ENCODE measurements at regions not wholly inside any gene's neighbourhood (a gene's known extent, or its start where the extent isn't known, plus 50 kb on each side); places are given as distances from the start of the nearest gene placed in this dataset.

DNA sequence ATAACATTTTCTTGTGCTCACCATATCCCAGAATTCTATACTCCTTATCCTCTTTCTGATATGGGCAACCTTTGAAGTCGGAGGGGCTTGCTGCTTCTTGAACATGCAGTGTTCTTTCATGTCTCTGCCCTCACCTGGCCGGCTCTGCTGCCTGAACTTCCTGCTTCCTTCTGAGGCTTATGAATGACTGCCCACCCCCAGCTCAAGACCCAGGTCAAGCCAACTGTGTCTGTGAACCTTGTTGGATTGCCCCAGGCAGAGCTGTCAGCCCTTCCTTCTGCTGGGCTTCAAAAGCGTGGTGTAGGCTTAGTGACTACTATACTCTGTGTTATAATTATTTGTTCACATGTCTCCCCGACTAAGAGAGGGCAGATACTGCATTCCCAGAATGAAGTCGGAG, 506.5 kb downstream of the HS3ST4 start:
- H3K4me3 ChIP-seq (ENCODE audit: low read depth, poor library complexity, severe bottlenecking): no peak overlapping the region
- WGBS, 2 donors: 33 to 42% methylated on average over 5 of the region's 5 CpGs
- TF ChIP-seq, protein P1, sequence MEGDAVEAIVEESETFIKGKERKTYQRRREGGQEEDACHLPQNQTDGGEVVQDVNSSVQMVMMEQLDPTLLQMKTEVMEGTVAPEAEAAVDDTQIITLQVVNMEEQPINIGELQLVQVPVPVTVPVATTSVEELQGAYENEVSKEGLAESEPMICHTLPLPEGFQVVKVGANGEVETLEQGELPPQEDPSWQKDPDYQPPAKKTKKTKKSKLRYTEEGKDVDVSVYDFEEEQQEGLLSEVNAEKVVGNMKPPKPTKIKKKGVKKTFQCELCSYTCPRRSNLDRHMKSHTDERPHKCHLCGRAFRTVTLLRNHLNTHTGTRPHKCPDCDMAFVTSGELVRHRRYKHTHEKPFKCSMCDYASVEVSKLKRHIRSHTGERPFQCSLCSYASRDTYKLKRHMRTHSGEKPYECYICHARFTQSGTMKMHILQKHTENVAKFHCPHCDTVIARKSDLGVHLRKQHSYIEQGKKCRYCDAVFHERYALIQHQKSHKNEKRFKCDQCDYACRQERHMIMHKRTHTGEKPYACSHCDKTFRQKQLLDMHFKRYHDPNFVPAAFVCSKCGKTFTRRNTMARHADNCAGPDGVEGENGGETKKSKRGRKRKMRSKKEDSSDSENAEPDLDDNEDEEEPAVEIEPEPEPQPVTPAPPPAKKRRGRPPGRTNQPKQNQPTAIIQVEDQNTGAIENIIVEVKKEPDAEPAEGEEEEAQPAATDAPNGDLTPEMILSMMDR (IDR thresholded peaks at IDR 0.05): no peak
- no peak for TF ChIP-seq POLR2A (IDR thresholded peaks at IDR 0.05)
- no peak for DNase-seq (ENCODE audit: low spot score in 2 of 2)
- intact Hi-C loops (cut with DNase I; ENCODE audit: low total_unique reads): no loop called here

DNA sequence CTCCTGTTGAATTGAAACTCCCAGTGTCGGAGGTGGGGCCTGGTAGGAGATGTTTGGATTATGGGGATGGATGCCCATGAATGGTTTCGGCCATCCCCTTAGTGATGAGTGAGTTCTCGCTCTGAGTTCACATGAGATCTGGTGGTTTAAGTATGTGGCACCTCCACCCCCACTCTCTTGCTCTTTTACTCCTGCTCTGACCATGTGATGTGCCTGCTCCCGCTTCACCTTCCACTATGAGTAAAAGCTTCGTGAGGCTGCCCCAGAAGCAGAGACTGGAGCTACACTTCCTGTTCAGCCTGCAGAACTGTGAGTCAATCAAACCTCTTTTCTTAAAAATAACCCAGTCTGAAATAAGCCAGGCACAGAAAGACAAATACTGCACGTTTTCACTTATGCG, 512.4 kb downstream of the HS3ST4 start:
- TF ChIP-seq, protein P1 (IDR thresholded peaks at IDR 0.05): no peak
- TF ChIP-seq POLR2A (IDR thresholded peaks at IDR 0.05): no peak
- no peak for DNase-seq (ENCODE audit: low spot score in 2 of 2)
- H3K4me3 ChIP-seq (ENCODE audit: low read depth, poor library complexity, severe bottlenecking): no peak overlapping the region
- 77 to 80% methylated on average over 7 of the region's 7 CpGs for WGBS, 2 donors
- intact Hi-C loops (cut with DNase I; ENCODE audit: low total_unique reads): no loop called here

DNA sequence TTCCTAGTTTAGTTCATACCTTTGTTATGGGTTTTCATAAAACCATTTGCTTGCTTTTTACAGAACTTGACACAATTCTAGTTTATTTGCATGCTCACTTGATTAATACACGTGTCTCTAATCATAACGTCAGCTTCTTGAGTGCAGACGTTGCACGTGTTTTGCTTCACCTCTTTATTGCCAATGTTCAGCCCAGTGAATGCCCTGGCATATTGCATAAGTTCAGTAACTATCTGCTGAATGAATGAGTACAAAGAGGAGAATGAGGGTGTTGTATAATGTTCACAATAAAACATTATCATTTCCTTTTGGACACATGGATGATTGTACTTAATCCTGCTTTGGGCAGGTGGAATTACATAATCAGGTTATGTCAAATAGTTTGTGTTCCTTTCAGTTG, 519.8 kb downstream of the HS3ST4 start:
- TF ChIP-seq POLR2A (IDR thresholded peaks at IDR 0.05): no peak
- TF ChIP-seq, protein P1 (IDR thresholded peaks at IDR 0.05): no peak
- no peak overlapping the region for H3K4me3 ChIP-seq (ENCODE audit: low read depth, poor library complexity, severe bottlenecking)
- 49 to 66% methylated on average over 4 of the region's 4 CpGs for WGBS, 2 donors
- no peak for DNase-seq (ENCODE audit: low spot score in 2 of 2)
- intact Hi-C loops (cut with DNase I; ENCODE audit: low total_unique reads): no loop called here

DNA sequence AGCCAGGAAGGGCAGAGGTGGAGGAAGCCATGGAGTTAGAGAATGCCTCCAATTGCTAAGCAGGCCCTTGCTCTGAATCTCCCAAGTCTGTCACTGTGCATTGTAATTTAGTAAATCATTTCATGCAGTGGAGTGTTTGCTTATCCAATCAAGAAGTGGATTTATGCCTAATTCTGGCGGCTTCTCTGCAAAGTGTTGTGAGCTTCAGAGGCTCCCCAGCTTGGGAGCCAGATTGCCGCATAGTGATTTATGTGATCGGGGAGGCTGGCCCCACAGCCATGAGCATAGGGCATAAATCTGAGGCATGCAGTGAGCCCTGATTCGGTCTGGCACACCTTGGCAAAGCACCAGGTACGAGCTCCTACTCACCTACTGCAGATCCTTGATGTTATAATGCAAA, 520.8 kb downstream of the HS3ST4 start:
- intact Hi-C loops (cut with DNase I; ENCODE audit: low total_unique reads): no loop called here
- no peak for DNase-seq (ENCODE audit: low spot score in 2 of 2)
- TF ChIP-seq, protein P1 (IDR thresholded peaks at IDR 0.05): no peak
- no peak for TF ChIP-seq POLR2A (IDR thresholded peaks at IDR 0.05)
- WGBS, 2 donors: 43 to 49% methylated on average over 5 of the region's 5 CpGs
- H3K4me3 ChIP-seq (ENCODE audit: low read depth, poor library complexity, severe bottlenecking): no peak overlapping the region

DNA sequence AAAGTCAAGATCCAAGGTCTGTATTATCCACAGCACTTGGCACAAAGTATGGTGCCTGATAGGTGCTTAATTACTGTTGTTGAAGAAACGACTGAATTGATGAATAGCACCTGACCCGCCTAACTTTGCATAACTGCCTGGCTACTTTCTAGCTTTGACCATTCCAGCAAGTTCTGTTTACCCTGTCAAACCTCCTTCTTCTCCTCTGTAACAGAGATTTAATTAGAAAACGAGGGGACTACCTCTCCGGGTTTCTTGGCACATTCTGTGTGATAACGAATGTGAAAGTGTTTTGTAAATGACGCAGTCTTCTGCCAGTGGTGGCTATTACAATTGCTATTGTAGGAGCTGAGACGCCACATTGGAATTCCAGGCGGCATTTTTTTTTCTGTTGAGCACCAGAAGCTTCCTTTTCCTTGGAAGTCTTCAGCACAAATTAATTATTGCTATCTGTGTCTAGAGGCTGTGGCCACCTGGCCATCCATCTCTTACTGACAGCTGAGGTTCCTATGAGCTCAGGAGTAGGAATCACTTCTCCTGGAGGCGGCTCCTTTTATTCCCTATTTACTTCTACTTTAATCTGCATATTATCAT, 522.9 kb downstream of the HS3ST4 start:
- TF ChIP-seq, protein P1 (IDR thresholded peaks at IDR 0.05): no peak
- no peak for TF ChIP-seq POLR2A (IDR thresholded peaks at IDR 0.05)
- intact Hi-C loops (cut with DNase I; ENCODE audit: low total_unique reads): no loop called here
- WGBS, 2 donors: 26 to 27% methylated on average over 9 of the region's 9 CpGs
- no peak overlapping the region for H3K4me3 ChIP-seq (ENCODE audit: low read depth, poor library complexity, severe bottlenecking)
- no peak for DNase-seq (ENCODE audit: low spot score in 2 of 2)

DNA sequence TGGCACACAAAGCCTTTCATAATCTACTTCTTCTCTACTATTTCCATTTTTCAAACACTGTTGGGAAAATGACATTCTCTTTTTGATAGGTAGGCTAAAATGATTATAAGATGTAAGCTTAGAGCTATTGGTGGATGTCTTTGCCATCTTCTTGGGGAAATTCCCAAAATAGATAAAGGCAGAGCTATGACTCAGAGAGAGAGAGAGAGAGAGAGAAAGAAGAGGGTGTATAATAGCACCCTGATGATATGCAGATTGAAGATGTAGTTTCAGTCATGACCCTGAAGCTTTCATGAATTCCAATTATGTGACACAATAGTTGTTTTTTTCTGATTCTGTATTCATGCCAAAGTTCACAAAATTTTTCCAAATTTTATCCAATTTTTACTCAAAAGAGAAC, 529.1 kb downstream of the HS3ST4 start:
- TF ChIP-seq, protein P1 (IDR thresholded peaks at IDR 0.05): no peak
- no peak for TF ChIP-seq POLR2A (IDR thresholded peaks at IDR 0.05)
- intact Hi-C loops (cut with DNase I; ENCODE audit: low total_unique reads): no loop called here
- DNase-seq (ENCODE audit: low spot score in 2 of 2): no peak
- no peak overlapping the region for H3K4me3 ChIP-seq (ENCODE audit: low read depth, poor library complexity, severe bottlenecking)
